ENCODE measurements at regions not wholly inside any gene's neighbourhood (a gene's known extent, or its start where the extent isn't known, plus 50 kb on each side); places are given as distances from the start of the nearest gene placed in this dataset.
"Not testable (repeated sequence)": the region's sequence is repeated elsewhere in the genome, so short reads cannot be mapped to it uniquely, and the experiment has no call there.

- not testable (repeated sequence) for DNase-seq
Measured at GRCh38 chr7:35853194-35853593, 52.3 kb downstream of the SEPTIN7 start.

- no peak for DNase-seq
Measured at GRCh38 chr7:35854311-35854710, 53.5 kb downstream of the SEPTIN7 start.

GRCh38 chr7:35856175-35856574 lies 55.3 kb downstream of the SEPTIN7 start:
- DNase-seq: no peak

- no peak for DNase-seq
Measured at GRCh38 chr7:35860664-35861063, 59.8 kb downstream of the SEPTIN7 start.

- DNase-seq: no peak
Measured at GRCh38 chr7:35865287-35865686, 64.4 kb downstream of the SEPTIN7 start.

GRCh38 chr7:35866186-35866585 lies 65.3 kb downstream of the SEPTIN7 start:
- no peak for DNase-seq

GRCh38 chr7:35869117-35869516 lies 68.3 kb downstream of the SEPTIN7 start:
- not testable (repeated sequence) for DNase-seq

- no peak for DNase-seq
Measured at GRCh38 chr7:35869810-35870209, 69.0 kb downstream of the SEPTIN7 start.

GRCh38 chr7:35871856-35872255 lies 71.0 kb downstream of the SEPTIN7 start:
- DNase-seq: no peak

GRCh38 chr7:35874886-35875285 lies 74.0 kb downstream of the SEPTIN7 start:
- no peak for DNase-seq

GRCh38 chr7:35875292-35875691 lies 74.4 kb downstream of the SEPTIN7 start:
- no peak for DNase-seq

GRCh38 chr7:35878351-35878750 lies 77.5 kb downstream of the SEPTIN7 start:
- DNase-seq: no peak

- not testable (repeated sequence) for DNase-seq
Measured at GRCh38 chr7:35887430-35887829, 86.6 kb downstream of the SEPTIN7 start.

- no peak for DNase-seq
Measured at GRCh38 chr7:35889001-35889400, 88.1 kb downstream of the SEPTIN7 start.

- no peak for DNase-seq
Measured at GRCh38 chr7:35889870-35890269, 89.0 kb downstream of the SEPTIN7 start.

- no peak for DNase-seq
Measured at GRCh38 chr7:35891004-35891830, 90.4 kb downstream of the SEPTIN7 start.

GRCh38 chr7:35893649-35894048 lies 92.8 kb downstream of the SEPTIN7 start:
- DNase-seq: no peak

GRCh38 chr7:35894721-35895120 lies 93.9 kb downstream of the SEPTIN7 start:
- DNase-seq: no peak

GRCh38 chr7:35900651-35901050 lies 99.8 kb downstream of the SEPTIN7 start:
- DNase-seq: no peak

GRCh38 chr7:35905555-35905954 lies 104.7 kb downstream of the SEPTIN7 start:
- no peak for DNase-seq

GRCh38 chr7:35906191-35906908 lies 105.5 kb downstream of the SEPTIN7 start:
- peak; percentile 52 to 65 for DNase-seq

- DNase-seq: no peak
Measured at GRCh38 chr7:35908331-35909216, 107.7 kb downstream of the SEPTIN7 start.

- no peak for DNase-seq
Measured at GRCh38 chr7:35909870-35910357, 109.1 kb downstream of the SEPTIN7 start.
